B cell (primary cell): ENCODE measurements at regions not wholly inside any gene's neighbourhood (a gene's known extent, or its start where the extent isn't known, plus 50 kb on each side); places are given as distances from the start of the nearest gene placed in this dataset.

Experiments
- ATAC-seq: fragments of 200-7000 bp; cut with Tn5 transposase; one replicate; pipeline ENCODE4 v1.10.0; 2021; ENCODE audit warnings: low read depth, mild to moderate bottlenecking, moderate number of reproducible peaks, moderate library complexity
- CTCF ChIA-PET: fragments of 350-600 bp; sonication (Branson Sonifier 250); formaldehyde crosslinking; loops from one replicate; lab custom pipeline; 2021; ENCODE audit warnings: antibody characterized with exemption, inconsistent platforms; lab: Charles Lee
- POLR2A ChIA-PET: fragments of 350-600 bp; sonication (Branson Sonifier 250); formaldehyde crosslinking; loops from one replicate; lab custom pipeline; 2021; ENCODE audit warnings: antibody characterized with exemption; lab: Charles Lee
- DNase-seq: peaks from one replicate; pipeline ENCODE4 v3.0.0; 2013
- H2AFZ ChIP-seq: 2 replicates; pipeline ENCODE4 v1.6.1; 2012; ENCODE audit warnings: mild to moderate bottlenecking, low read depth, low read length; ENCODE audit not compliant: insufficient read depth, poor library complexity, severe bottlenecking
- H3K27ac ChIP-seq, 2 donors: 1 replicate in 1 of 2; 2 replicates in 1 of 2; pipeline ENCODE4 v1.5.1; 2012 to 2013; ENCODE audit warnings: low read length in 2 of 2, mild to moderate bottlenecking in 2 of 2, moderate library complexity in 1 of 2
- H3K27me3 ChIP-seq, 4 experiments: fragments of 200-600 bp in 1 of 4; sonication (generic) in 1 of 4; replicated peaks in 1 of 4; 1 replicate in 2 of 4; 2 replicates in 2 of 4; pipeline versions ENCODE4 v1.6.1 to v1.7.0; 2013 to 2016; ENCODE audit warnings: low read length in 3 of 4, mild to moderate bottlenecking in 2 of 4, mixed read lengths in 1 of 4, moderate library complexity in 1 of 4; ENCODE audit not compliant: insufficient read depth in 4 of 4, control insufficient read depth in 3 of 4; ENCODE audit errors: control extremely low read depth in 1 of 4
- H3K36me3 ChIP-seq, 2 experiments: replicated peaks in 1 of 2; 1 replicate in 1 of 2; 2 replicates in 1 of 2; pipeline versions ENCODE4 v1.6.1 to v1.7.1; 2013; ENCODE audit warnings: low read length in 1 of 2; ENCODE audit not compliant: insufficient read depth in 2 of 2, control insufficient read depth in 1 of 2; ENCODE audit errors: control extremely low read depth in 1 of 2, extremely low read depth in 1 of 2
- H3K4me1 ChIP-seq, 2 donors: fragments of 200-600 bp in 1 of 2; sonication (generic) in 1 of 2; 1 replicate in 1 of 2; 2 replicates in 1 of 2; pipeline versions ENCODE4 v1.5.1 to v1.6.1; 2013 to 2017; ENCODE audit warnings: low read length in 2 of 2; ENCODE audit not compliant: control insufficient read depth in 2 of 2, insufficient read depth in 2 of 2
- H3K4me2 ChIP-seq: replicated peaks from 2 replicates; pipeline ENCODE3; 2012; ENCODE audit warnings: mild to moderate bottlenecking, low read depth, low read length; ENCODE audit not compliant: poor library complexity, severe bottlenecking
- H3K4me3 ChIP-seq, 5 experiments: fragments of 200-600 bp in 1 of 5; sonication (generic) in 1 of 5; 1 replicate in 3 of 5; 2 replicates in 2 of 5; pipeline versions ENCODE4 v1.5.1 to v1.7.0; 2011 to 2016; ENCODE audit warnings: low read length in 4 of 5, mild to moderate bottlenecking in 4 of 5, low read depth in 2 of 5, control low read depth in 1 of 5, moderate library complexity in 1 of 5; ENCODE audit not compliant: insufficient read depth in 1 of 5; ENCODE audit errors: control extremely low read depth in 1 of 5, extremely low read depth in 1 of 5
- H3K79me2 ChIP-seq: fragments of 200-600 bp; sonication (generic); one replicate; pipeline ENCODE4 v1.6.0; 2016; ENCODE audit warnings: low read length; ENCODE audit not compliant: control insufficient read depth, insufficient read depth
- H3K9ac ChIP-seq: fragments of 200-600 bp; sonication (generic); 2 replicates; pipeline ENCODE4 v1.6.1; 2017; ENCODE audit warnings: mild to moderate bottlenecking, low read length, moderate library complexity
- H3K9me3 ChIP-seq, 3 donors: one replicate each; pipeline versions ENCODE4 v1.6.1 to v1.7.1; 2013; ENCODE audit warnings: low read length in 2 of 3; ENCODE audit not compliant: control insufficient read depth in 2 of 3, insufficient read depth in 1 of 3; ENCODE audit errors: control extremely low read depth in 1 of 3
- H4K20me1 ChIP-seq: 2 replicates; pipeline ENCODE4 v1.6.0; 2012; ENCODE audit warnings: mild to moderate bottlenecking, low read length; ENCODE audit not compliant: insufficient read depth, control insufficient read depth, poor library complexity, severe bottlenecking
- H3K27ac Mint-ChIP-seq: one replicate; pipeline ENCODE4 v1.8.0; 2021; ENCODE audit warnings: mixed read lengths
- H3K27me3 Mint-ChIP-seq: one replicate; pipeline ENCODE4 v1.8.0; 2021; ENCODE audit warnings: mixed read lengths
- H3K4me1 Mint-ChIP-seq: one replicate; pipeline ENCODE4 v1.8.0; 2021; ENCODE audit warnings: mixed read lengths
- H3K4me3 Mint-ChIP-seq: one replicate; pipeline ENCODE4 v1.8.0; 2021; ENCODE audit warnings: mixed read lengths
- H3K9me3 Mint-ChIP-seq: one replicate; pipeline ENCODE4 v1.8.0; 2022; ENCODE audit warnings: mixed read lengths; ENCODE audit not compliant: insufficient read depth
- EZH2 ChIP-seq: IDR thresholded peaks from 2 replicates; pipeline ENCODE4 v1.6.1; 2012; ENCODE audit warnings: borderline replicate concordance, low read depth, mild to moderate bottlenecking, moderate library complexity, low read length; ENCODE audit not compliant: insufficient read depth, poor library complexity, severe bottlenecking
- whole genome bisulfite sequencing: methylation state at CpG from one replicate; pipeline ENCODE4 v1.1.5; 2013; ENCODE audit warnings: missing lambda C conversion rate; ENCODE audit not compliant: insufficient coverage; 5-methylcytosine and 5-hydroxymethylcytosine counted together
- intact Hi-C: fragments of 100-400 bp; cut with micrococcal nuclease; formaldehyde crosslinking; loops from one replicate; pipeline ENCODE4 v1.10.0; 2022
- TF ChIP-seq, protein P1 (sequence below): fragments of 200-600 bp; IDR thresholded peaks from one replicate; pipeline ENCODE4 v1.8.0; 2022; ENCODE audit warnings: antibody characterized with exemption, mild to moderate bottlenecking

DNA sequence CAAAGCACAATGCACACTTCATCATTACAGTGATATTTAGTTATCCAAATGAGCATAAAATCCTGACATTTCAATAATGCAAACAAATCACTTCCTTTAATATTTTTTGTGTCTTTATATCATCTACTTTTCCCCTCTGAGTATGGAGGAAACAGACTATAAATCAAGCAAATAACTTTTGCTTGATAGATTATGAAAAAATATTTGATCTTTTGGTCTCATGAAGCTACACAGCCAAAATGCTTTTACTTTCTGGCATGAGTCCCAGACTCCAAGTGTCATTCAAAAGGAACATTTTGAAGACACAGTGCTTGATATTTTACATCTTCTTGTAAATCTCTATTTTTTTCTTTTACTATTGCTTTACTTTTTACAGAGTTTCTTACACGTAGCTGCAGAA is 215.3 kb upstream of the ROBO1 start:
- peaks cover 0 to 1% (median 0%) of the 10 kb centered on the region in 3 donors for H3K9me3 ChIP-seq
- no peaks in the 10 kb centered on the region for H3K79me2 ChIP-seq
- no peak overlapping the region for H2AFZ ChIP-seq
- H4K20me1 ChIP-seq, result no peaks in the 10 kb centered on the region
- no peak overlapping the region for H3K27ac ChIP-seq
- Mint-ChIP-seq H3K27ac (no peak overlapping the region), H3K27me3 (no peaks in the 10 kb centered on the region), H3K4me1 (no peaks in the 10 kb centered on the region), H3K4me3 (no peak overlapping the region), H3K9me3 (peaks cover 4% of the 10 kb centered on the region)
- H3K27me3 ChIP-seq, result no peaks in the 10 kb centered on the region
- TF ChIP-seq, protein P1, sequence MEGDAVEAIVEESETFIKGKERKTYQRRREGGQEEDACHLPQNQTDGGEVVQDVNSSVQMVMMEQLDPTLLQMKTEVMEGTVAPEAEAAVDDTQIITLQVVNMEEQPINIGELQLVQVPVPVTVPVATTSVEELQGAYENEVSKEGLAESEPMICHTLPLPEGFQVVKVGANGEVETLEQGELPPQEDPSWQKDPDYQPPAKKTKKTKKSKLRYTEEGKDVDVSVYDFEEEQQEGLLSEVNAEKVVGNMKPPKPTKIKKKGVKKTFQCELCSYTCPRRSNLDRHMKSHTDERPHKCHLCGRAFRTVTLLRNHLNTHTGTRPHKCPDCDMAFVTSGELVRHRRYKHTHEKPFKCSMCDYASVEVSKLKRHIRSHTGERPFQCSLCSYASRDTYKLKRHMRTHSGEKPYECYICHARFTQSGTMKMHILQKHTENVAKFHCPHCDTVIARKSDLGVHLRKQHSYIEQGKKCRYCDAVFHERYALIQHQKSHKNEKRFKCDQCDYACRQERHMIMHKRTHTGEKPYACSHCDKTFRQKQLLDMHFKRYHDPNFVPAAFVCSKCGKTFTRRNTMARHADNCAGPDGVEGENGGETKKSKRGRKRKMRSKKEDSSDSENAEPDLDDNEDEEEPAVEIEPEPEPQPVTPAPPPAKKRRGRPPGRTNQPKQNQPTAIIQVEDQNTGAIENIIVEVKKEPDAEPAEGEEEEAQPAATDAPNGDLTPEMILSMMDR, result no peak
- TF ChIP-seq EZH2, result no peak
- no peak overlapping the region for H3K4me2 ChIP-seq
- WGBS, result no CpG with 5 or more reads among the region's 1 CpG
- intact Hi-C loops, result no loop called here
- POLR2A ChIA-PET, result no interaction called here
- DNase-seq (no peak), ATAC-seq (no peak)
- no peaks in the 10 kb centered on the region for H3K4me1 ChIP-seq
- no peak overlapping the region for H3K4me3 ChIP-seq
- no peak overlapping the region for H3K9ac ChIP-seq
- no peaks in the 10 kb centered on the region for H3K36me3 ChIP-seq
- CTCF ChIA-PET, result no interaction called here

DNA sequence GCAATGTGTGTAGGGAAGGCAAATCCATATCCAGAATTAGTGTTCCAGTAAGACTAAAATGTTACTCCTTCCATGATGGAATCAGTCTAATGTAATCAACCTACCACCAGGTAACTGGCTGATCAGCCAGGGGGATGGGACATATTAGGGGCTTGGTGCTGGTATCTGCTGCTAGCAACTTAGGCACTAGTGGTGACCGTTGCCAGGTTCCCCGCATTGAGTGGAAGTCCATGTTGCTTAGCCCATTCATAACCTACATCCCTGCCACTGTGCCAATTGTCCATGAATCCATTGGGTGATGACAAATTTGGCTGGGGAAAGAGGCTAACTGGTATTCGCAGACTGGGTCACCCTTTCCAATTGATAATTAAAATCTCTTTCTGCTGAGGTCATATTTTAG is 212.2 kb upstream of the ROBO1 start:
- intact Hi-C loops, result no loop called here
- no peaks in the 10 kb centered on the region for H3K4me1 ChIP-seq
- H3K4me3 ChIP-seq, result no peak overlapping the region
- CTCF ChIA-PET, result no interaction called here
- ATAC-seq (no peak), DNase-seq (no peak)
- Mint-ChIP-seq H3K4me3 (no peak overlapping the region), H3K27ac (no peak overlapping the region), H3K27me3 (no peaks in the 10 kb centered on the region), H3K9me3 (peaks cover 4% of the 10 kb centered on the region), H3K4me1 (no peaks in the 10 kb centered on the region)
- H2AFZ ChIP-seq, result no peak overlapping the region
- no CpG with 5 or more reads among the region's 3 CpGs for WGBS
- no peaks in the 10 kb centered on the region for H3K79me2 ChIP-seq
- H4K20me1 ChIP-seq, result no peaks in the 10 kb centered on the region
- H3K9ac ChIP-seq, result no peak overlapping the region
- POLR2A ChIA-PET, result no interaction called here
- H3K9me3 ChIP-seq, result peaks cover 0 to 1% (median 0%) of the 10 kb centered on the region in 3 donors
- H3K27ac ChIP-seq, result no peak overlapping the region
- TF ChIP-seq EZH2, result no peak
- TF ChIP-seq, protein P1, result no peak
- no peak overlapping the region for H3K4me2 ChIP-seq
- no peaks in the 10 kb centered on the region for H3K27me3 ChIP-seq
- H3K36me3 ChIP-seq, result no peaks in the 10 kb centered on the region
